ENCODE measurements at regions not wholly inside any gene's neighbourhood (a gene's known extent, or its start where the extent isn't known, plus 50 kb on each side); places are given as distances from the start of the nearest gene placed in this dataset.

- TF ChIP-seq, protein P1, sequence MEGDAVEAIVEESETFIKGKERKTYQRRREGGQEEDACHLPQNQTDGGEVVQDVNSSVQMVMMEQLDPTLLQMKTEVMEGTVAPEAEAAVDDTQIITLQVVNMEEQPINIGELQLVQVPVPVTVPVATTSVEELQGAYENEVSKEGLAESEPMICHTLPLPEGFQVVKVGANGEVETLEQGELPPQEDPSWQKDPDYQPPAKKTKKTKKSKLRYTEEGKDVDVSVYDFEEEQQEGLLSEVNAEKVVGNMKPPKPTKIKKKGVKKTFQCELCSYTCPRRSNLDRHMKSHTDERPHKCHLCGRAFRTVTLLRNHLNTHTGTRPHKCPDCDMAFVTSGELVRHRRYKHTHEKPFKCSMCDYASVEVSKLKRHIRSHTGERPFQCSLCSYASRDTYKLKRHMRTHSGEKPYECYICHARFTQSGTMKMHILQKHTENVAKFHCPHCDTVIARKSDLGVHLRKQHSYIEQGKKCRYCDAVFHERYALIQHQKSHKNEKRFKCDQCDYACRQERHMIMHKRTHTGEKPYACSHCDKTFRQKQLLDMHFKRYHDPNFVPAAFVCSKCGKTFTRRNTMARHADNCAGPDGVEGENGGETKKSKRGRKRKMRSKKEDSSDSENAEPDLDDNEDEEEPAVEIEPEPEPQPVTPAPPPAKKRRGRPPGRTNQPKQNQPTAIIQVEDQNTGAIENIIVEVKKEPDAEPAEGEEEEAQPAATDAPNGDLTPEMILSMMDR (conservative IDR thresholded peaks at IDR 0.05; ENCODE audit: low read depth, low read length) = no peak
- no peak for TF ChIP-seq EZH2 (IDR thresholded peaks at IDR 0.05; ENCODE audit: low read length, unreplicated experiment)
These were observed 710.1 kb downstream of the SQOR start for GRCh38 chr15:46344915-46345314.

Data from PC-3 (cell line).